ENCODE measurements at regions not wholly inside any gene's neighbourhood (a gene's known extent, or its start where the extent isn't known, plus 50 kb on each side); places are given as distances from the start of the nearest gene placed in this dataset.
A peak's percentile ranks its signal among the peaks of the same experiment; 100 is the strongest.

- no peak for DNase-seq (ENCODE audit: low spot score)
These were observed 52.6 kb upstream of the RUFY1 start for GRCh38 chr5:179497636-179498340.

- no peak for DNase-seq (ENCODE audit: low spot score)
These were observed 54.4 kb upstream of the RUFY1 start for GRCh38 chr5:179495906-179496455.

GRCh38 chr5:179494774-179495526 lies 55.4 kb upstream of the RUFY1 start:
- DNase-seq (ENCODE audit: low spot score) = no peak

- no peak for DNase-seq (ENCODE audit: low spot score)
These were observed 61.4 kb upstream of the RUFY1 start for GRCh38 chr5:179488975-179489374.

GRCh38 chr5:179488491-179488890 lies 61.9 kb upstream of the RUFY1 start:
- DNase-seq (ENCODE audit: low spot score) = no peak

GRCh38 chr5:179487145-179487544 lies 63.2 kb upstream of the RUFY1 start:
- no peak for DNase-seq (ENCODE audit: low spot score)

GRCh38 chr5:179486596-179487051 lies 63.7 kb upstream of the RUFY1 start:
- DNase-seq (ENCODE audit: low spot score) = peak; percentile 17

GRCh38 chr5:179485845-179486575 lies 64.3 kb upstream of the RUFY1 start:
- no peak for DNase-seq (ENCODE audit: low spot score)

GRCh38 chr5:179484761-179485160 lies 65.6 kb upstream of the RUFY1 start:
- no peak for DNase-seq (ENCODE audit: low spot score)

- no peak for DNase-seq (ENCODE audit: low spot score)
These were observed 66.2 kb upstream of the RUFY1 start for GRCh38 chr5:179484201-179484600.

GRCh38 chr5:179478624-179479023 lies 71.7 kb upstream of the RUFY1 start:
- DNase-seq (ENCODE audit: low spot score) = no peak

GRCh38 chr5:179475208-179475751 lies 75.1 kb upstream of the RUFY1 start:
- DNase-seq (ENCODE audit: low spot score) = no peak

GRCh38 chr5:179472641-179473040 lies 77.7 kb upstream of the RUFY1 start:
- no peak for DNase-seq (ENCODE audit: low spot score)

GRCh38 chr5:179472174-179472573 lies 78.2 kb upstream of the RUFY1 start:
- DNase-seq (ENCODE audit: low spot score) = no peak

GRCh38 chr5:179470201-179470600 lies 80.2 kb upstream of the RUFY1 start:
- DNase-seq (ENCODE audit: low spot score) = no peak

GRCh38 chr5:179468696-179469095 lies 81.7 kb upstream of the RUFY1 start:
- DNase-seq (ENCODE audit: low spot score) = no peak

GRCh38 chr5:179467441-179467840 lies 82.9 kb upstream of the RUFY1 start:
- DNase-seq (ENCODE audit: low spot score) = no peak

GRCh38 chr5:179464631-179465030 lies 85.7 kb upstream of the RUFY1 start:
- no peak for DNase-seq (ENCODE audit: low spot score)

- no peak for DNase-seq (ENCODE audit: low spot score)
These were observed 88.3 kb upstream of the RUFY1 start for GRCh38 chr5:179462040-179462439.

- DNase-seq (ENCODE audit: low spot score) = no peak
These were observed 88.8 kb upstream of the RUFY1 start for GRCh38 chr5:179461576-179461975.

- no peak for DNase-seq (ENCODE audit: low spot score)
These were observed 90.6 kb upstream of the RUFY1 start for GRCh38 chr5:179459771-179460170.

GRCh38 chr5:179457612-179458011 lies 92.7 kb upstream of the RUFY1 start:
- DNase-seq (ENCODE audit: low spot score) = no peak
